ENCODE measurements at regions not wholly inside any gene's neighbourhood (a gene's known extent, or its start where the extent isn't known, plus 50 kb on each side); places are given as distances from the start of the nearest gene placed in this dataset.
"Not testable (repeated sequence)": the region's sequence is repeated elsewhere in the genome, so short reads cannot be mapped to it uniquely, and the experiment has no call there.

DNA sequence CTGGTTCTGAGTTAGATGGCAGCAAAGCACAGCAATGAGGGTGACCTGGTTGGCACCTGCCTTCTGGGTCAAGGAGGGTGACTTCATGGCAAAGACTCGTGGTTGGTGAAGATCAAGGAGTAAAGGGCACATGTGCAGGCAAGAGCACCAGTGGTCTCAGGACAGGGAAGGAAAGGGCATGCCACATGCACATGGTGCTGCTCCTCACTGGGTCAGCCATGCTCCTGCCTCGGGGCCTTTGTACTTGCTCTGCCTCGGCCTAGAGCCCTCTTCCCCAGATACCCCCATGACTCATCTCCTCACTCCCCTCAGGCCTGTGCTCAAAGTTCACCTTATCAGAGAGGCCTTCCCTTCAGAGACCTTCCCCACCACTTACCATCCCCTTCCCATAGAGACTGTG lies 106.7 kb upstream of the KDM7A start:
- in situ Hi-C loops (cut with MboI; ENCODE audit: low sequenced_read_pairs, unreplicated experiment), result no loop called here
- TF ChIP-seq, protein P1, sequence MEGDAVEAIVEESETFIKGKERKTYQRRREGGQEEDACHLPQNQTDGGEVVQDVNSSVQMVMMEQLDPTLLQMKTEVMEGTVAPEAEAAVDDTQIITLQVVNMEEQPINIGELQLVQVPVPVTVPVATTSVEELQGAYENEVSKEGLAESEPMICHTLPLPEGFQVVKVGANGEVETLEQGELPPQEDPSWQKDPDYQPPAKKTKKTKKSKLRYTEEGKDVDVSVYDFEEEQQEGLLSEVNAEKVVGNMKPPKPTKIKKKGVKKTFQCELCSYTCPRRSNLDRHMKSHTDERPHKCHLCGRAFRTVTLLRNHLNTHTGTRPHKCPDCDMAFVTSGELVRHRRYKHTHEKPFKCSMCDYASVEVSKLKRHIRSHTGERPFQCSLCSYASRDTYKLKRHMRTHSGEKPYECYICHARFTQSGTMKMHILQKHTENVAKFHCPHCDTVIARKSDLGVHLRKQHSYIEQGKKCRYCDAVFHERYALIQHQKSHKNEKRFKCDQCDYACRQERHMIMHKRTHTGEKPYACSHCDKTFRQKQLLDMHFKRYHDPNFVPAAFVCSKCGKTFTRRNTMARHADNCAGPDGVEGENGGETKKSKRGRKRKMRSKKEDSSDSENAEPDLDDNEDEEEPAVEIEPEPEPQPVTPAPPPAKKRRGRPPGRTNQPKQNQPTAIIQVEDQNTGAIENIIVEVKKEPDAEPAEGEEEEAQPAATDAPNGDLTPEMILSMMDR (IDR thresholded peaks at IDR 0.05; ENCODE audit: borderline replicate concordance, control extremely low read depth, extremely low read depth, insufficient read depth, missing control alignments), result no peak
- no peak for DNase-seq (ENCODE audit: low spot score)

DNA sequence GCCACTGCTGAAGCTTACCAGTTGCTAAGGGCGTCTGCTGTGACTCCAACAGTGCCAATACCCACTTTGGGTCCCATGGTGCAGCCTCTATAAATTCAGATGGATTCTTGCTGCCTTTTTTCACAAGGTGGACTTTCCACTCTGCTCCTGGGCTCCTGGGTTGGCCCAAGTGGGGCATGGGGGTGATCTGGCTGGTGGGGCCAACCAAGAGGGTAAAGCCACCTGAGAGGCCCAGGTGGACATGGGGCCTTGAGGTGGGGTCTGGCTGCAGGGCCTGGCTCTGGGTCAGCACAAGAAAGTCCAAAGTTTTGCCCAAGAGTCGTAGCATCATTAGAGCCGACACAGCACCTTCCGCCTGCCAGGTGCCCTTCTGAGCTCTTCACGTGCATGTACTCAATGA lies 105.2 kb upstream of the KDM7A start:
- in situ Hi-C loops (cut with MboI; ENCODE audit: low sequenced_read_pairs, unreplicated experiment), result no loop called here
- TF ChIP-seq, protein P1 (IDR thresholded peaks at IDR 0.05; ENCODE audit: borderline replicate concordance, control extremely low read depth, extremely low read depth, insufficient read depth, missing control alignments), result no peak
- DNase-seq (ENCODE audit: low spot score), result no peak

DNA sequence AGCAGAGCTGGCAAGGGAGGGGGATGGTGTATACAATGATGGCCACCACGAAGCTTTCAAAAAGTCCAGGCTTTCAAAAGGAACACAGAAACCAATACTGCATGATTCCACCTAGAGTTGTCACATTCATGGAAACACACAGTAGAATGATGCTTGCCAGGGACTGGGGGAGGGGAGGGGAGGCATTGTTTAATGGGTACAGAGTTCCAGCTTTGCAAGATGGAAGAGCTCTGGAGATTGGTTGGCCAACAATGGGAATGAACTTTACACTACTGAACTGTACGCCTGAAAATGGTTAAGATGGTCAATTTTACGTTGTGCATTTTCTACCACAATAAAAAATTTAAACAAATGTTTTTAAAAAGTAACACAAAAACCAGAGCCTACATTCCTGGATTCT lies 104.5 kb upstream of the KDM7A start:
- in situ Hi-C loops (cut with MboI; ENCODE audit: low sequenced_read_pairs, unreplicated experiment), result no loop called here
- TF ChIP-seq, protein P1 (IDR thresholded peaks at IDR 0.05; ENCODE audit: borderline replicate concordance, control extremely low read depth, extremely low read depth, insufficient read depth, missing control alignments), result no peak
- DNase-seq (ENCODE audit: low spot score), result no peak

DNA sequence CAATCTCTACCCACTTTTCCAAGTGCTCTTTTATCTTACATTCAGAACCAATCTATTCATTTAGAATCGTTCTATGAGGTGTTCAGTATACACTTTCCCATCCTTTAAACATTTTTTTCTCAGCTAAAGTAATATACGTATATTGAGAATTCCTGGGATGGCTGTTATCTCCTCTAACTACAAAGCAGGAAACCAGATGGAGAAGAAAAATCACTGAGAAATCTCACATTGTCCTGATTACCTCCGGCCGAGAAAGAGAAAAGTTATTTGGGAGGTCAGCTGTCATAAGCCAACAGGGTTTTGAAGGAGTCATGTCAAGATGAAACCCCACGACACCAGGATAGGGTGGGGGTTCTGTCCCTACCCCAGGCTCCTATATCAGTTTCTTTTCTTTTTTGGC lies 99.2 kb upstream of the KDM7A start:
- in situ Hi-C loops (cut with MboI; ENCODE audit: low sequenced_read_pairs, unreplicated experiment), result no loop called here
- TF ChIP-seq, protein P1 (IDR thresholded peaks at IDR 0.05; ENCODE audit: borderline replicate concordance, control extremely low read depth, extremely low read depth, insufficient read depth, missing control alignments), result no peak

DNA sequence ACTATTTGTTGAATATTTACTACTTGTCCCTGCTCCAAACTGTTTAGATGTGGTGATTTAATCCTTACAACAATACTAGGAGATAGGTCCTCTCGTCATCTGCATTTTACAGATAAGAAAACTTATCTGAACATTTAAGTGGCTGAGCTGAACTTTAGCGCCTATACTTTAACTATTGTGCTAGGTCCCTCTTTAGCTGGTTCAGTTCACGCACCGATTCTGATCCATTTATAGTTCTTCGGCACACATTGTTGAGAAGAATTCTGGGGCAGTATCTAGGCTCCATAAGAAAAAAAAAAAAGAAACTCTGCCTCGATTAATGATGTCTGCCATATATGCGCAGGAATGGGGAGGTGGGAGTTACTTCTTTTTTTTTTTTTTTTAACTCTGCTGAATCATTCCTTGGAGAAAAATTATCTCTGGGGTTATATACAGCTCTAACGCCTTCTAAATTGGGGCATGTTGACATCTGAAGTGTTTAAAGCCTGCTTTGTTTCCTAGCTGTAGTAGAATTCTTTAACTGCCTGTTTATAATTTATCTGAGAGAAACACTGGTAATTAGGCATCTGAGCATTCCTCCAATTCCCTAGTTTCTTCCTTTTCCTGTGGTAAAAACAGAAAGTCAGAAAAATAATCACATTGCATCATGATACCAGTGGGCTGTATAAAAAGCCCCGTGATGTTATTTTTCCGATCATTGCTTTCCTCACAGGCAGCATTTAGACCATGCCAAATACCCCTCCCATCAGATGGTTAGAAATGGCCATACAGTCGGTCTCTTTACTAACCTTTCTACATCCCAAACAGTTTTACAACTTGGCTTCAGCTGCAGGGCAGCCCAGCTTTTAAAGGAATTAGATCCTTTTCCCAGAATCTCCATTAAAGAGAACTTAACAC lies 98.5 kb upstream of the KDM7A start:
- in situ Hi-C loops (cut with MboI; ENCODE audit: low sequenced_read_pairs, unreplicated experiment), result no loop called here
- no peak for DNase-seq (ENCODE audit: low spot score)

More for the DNA sequence above, 99.2 kb upstream of the KDM7A start:
- DNase-seq (ENCODE audit: low spot score), result no peak

GRCh38 chr7:140273417-140273816 lies 96.6 kb upstream of the KDM7A start:
- TF ChIP-seq, protein P1 (IDR thresholded peaks at IDR 0.05; ENCODE audit: borderline replicate concordance, control extremely low read depth, extremely low read depth, insufficient read depth, missing control alignments), result no peak
- no peak for DNase-seq (ENCODE audit: low spot score)
- in situ Hi-C loops (cut with MboI; ENCODE audit: low sequenced_read_pairs, unreplicated experiment), result no loop called here

More for the DNA sequence above, 98.5 kb upstream of the KDM7A start:
- TF ChIP-seq, protein P1 (IDR thresholded peaks at IDR 0.05; ENCODE audit: borderline replicate concordance, control extremely low read depth, extremely low read depth, insufficient read depth, missing control alignments), result no peak

GRCh38 chr7:140271643-140271968 lies 94.8 kb upstream of the KDM7A start:
- DNase-seq (ENCODE audit: low spot score); in situ Hi-C loops (cut with MboI; ENCODE audit: low sequenced_read_pairs, unreplicated experiment): not testable (repeated sequence)

Data from GM13976 (cell line).